ENCODE measurements at regions not wholly inside any gene's neighbourhood (a gene's known extent, or its start where the extent isn't known, plus 50 kb on each side); places are given as distances from the start of the nearest gene placed in this dataset.

DNA sequence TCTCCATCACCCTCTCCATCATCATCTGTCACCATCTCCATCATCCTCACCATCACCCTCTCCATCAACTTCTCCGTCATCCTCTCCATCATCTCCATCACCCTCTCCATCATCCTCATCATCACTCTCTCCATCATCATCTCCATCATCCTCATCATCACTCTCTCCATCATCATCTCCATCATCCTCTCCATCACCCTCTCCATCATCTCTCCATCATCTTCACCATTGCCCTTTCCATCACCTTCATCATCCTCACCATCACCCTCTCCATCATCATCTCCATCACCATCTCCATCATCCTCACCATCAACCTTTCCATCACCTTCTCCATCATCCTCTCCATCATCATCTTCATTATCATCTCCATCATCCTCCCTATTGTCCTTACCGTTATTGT lies 565.5 kb upstream of the SGCD start:
- no peak for TF ChIP-seq CTCF (IDR thresholded peaks at IDR 0.05 in 2 of 3, conservative IDR thresholded peaks at IDR 0.05 in 1 of 3; ENCODE audit: borderline replicate concordance in 1 of 3, insufficient read depth in 1 of 3, low read depth in 2 of 3, low read length in 2 of 3)
- TF ChIP-seq POLR2A (IDR thresholded peaks at IDR 0.05; ENCODE audit: borderline replicate concordance, extremely low read depth, insufficient read depth, insufficient read length), result no peak
- TF ChIP-seq TCF7L2 (IDR thresholded peaks at IDR 0.05; ENCODE audit: borderline replicate concordance, extremely low read depth, insufficient read depth, insufficient read length), result no peak
- no peak for TF ChIP-seq EZH2 (IDR thresholded peaks at IDR 0.05)
- no peak for TF ChIP-seq EZH2phosphoT487 (IDR thresholded peaks at IDR 0.05; ENCODE audit: borderline replicate concordance)
- TF ChIP-seq, protein P1, sequence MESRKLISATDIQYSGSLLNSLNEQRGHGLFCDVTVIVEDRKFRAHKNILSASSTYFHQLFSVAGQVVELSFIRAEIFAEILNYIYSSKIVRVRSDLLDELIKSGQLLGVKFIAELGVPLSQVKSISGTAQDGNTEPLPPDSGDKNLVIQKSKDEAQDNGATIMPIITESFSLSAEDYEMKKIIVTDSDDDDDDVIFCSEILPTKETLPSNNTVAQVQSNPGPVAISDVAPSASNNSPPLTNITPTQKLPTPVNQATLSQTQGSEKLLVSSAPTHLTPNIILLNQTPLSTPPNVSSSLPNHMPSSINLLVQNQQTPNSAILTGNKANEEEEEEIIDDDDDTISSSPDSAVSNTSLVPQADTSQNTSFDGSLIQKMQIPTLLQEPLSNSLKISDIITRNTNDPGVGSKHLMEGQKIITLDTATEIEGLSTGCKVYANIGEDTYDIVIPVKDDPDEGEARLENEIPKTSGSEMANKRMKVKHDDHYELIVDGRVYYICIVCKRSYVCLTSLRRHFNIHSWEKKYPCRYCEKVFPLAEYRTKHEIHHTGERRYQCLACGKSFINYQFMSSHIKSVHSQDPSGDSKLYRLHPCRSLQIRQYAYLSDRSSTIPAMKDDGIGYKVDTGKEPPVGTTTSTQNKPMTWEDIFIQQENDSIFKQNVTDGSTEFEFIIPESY (IDR thresholded peaks at IDR 0.05; ENCODE audit: extremely low read depth, insufficient replicate concordance, low read length), result no peak
- no peak for TF ChIP-seq YY1 (IDR thresholded peaks at IDR 0.05; ENCODE audit: extremely low read depth, insufficient replicate concordance, low read depth, low read length)
- TF ChIP-seq RAD21 (IDR thresholded peaks at IDR 0.05; ENCODE audit: low read depth), result no peak
